Smooth muscle cell (in vitro differentiated cells): ENCODE measurements at regions not wholly inside any gene's neighbourhood (a gene's known extent, or its start where the extent isn't known, plus 50 kb on each side); places are given as distances from the start of the nearest gene placed in this dataset.

ENCODE experiments used
- DNase-seq: peaks from one replicate; lab custom pipeline; 2025; ENCODE audit not compliant: unreplicated experiment; lab: John Stamatoyannopoulos, UW
- H2AFZ ChIP-seq: fragments of 200-600 bp; sonication (generic); 2 replicates; pipeline ENCODE4 v1.6.0; 2016; ENCODE audit warnings: antibody characterized with exemption, low read depth, mild to moderate bottlenecking
- H3F3A ChIP-seq: fragments of 200-600 bp; sonication (generic); 2 replicates; pipeline ENCODE4 v1.6.0; 2017; ENCODE audit warnings: antibody characterized with exemption, low read depth
- H3K27ac ChIP-seq: fragments of 200-600 bp; sonication (generic); 2 replicates; pipeline ENCODE4 v1.5.1; 2016; ENCODE audit warnings: low read depth, mild to moderate bottlenecking
- H3K27me3 ChIP-seq: fragments of 200-600 bp; sonication (generic); 2 replicates; pipeline ENCODE4 v1.6.1; 2016; ENCODE audit warnings: low read depth, mild to moderate bottlenecking
- H3K36me3 ChIP-seq: fragments of 200-600 bp; sonication (generic); 2 replicates; pipeline ENCODE4 v1.5.1; 2016; ENCODE audit warnings: low read depth
- H3K4me1 ChIP-seq: fragments of 200-600 bp; sonication (generic); 2 replicates; pipeline ENCODE4 v1.5.1; 2016; ENCODE audit warnings: low read depth
- H3K4me2 ChIP-seq: fragments of 200-600 bp; sonication (generic); 2 replicates; pipeline ENCODE4 v1.6.0; 2016; ENCODE audit warnings: mild to moderate bottlenecking
- H3K4me3 ChIP-seq: fragments of 200-600 bp; sonication (generic); 2 replicates; pipeline ENCODE4 v1.5.1; 2016; ENCODE audit warnings: mild to moderate bottlenecking
- H3K79me2 ChIP-seq: fragments of 200-600 bp; sonication (generic); 2 replicates; pipeline ENCODE4 v1.6.0; 2016; ENCODE audit warnings: low read depth, mild to moderate bottlenecking
- H3K9ac ChIP-seq: fragments of 200-600 bp; sonication (generic); 2 replicates; pipeline ENCODE4 v1.6.0; 2016; ENCODE audit warnings: low read depth
- H3K9me3 ChIP-seq: fragments of 200-600 bp; sonication (generic); replicated peaks from 2 replicates; pipeline ENCODE4 v1.5.1; 2016; ENCODE audit warnings: low read depth
- H4K20me1 ChIP-seq: fragments of 200-600 bp; sonication (generic); 2 replicates; pipeline ENCODE4 v1.6.0; 2016; ENCODE audit warnings: low read depth
- CTCF ChIP-seq: fragments of 200-600 bp; sonication (generic); IDR thresholded peaks from 2 replicates; pipeline ENCODE4 v1.5.1; 2017; ENCODE audit warnings: borderline replicate concordance, mild to moderate bottlenecking, antibody characterized with exemption; ENCODE audit not compliant: insufficient read depth, poor library complexity, severe bottlenecking
- WGBS: methylation state at CpG from one replicate; pipeline ENCODE4 v1.1.7; 2016; ENCODE audit warnings: low lambda C conversion rate; 5-methylcytosine and 5-hydroxymethylcytosine counted together

- no peaks in the 10 kb centered on the region for H3K27me3 ChIP-seq
- H3K36me3 ChIP-seq: no peaks in the 10 kb centered on the region
- H3K27ac ChIP-seq: no peak overlapping the region
- no peak overlapping the region for H3K4me3 ChIP-seq
- no peak overlapping the region for H2AFZ ChIP-seq
- H3K4me1 ChIP-seq: peaks cover 30% of the 10 kb centered on the region
- no peak overlapping the region for H3K4me2 ChIP-seq
- H3K9me3 ChIP-seq: no peaks in the 10 kb centered on the region
- no peaks in the 10 kb centered on the region for H3F3A ChIP-seq
- TF ChIP-seq CTCF: no peak
- H3K79me2 ChIP-seq: no peaks in the 10 kb centered on the region
- 89% methylated on average over 2 of the region's 2 CpGs for WGBS
- H4K20me1 ChIP-seq: no peaks in the 10 kb centered on the region
- no peak for DNase-seq
- H3K9ac ChIP-seq: no peak overlapping the region
Measured at GRCh38 chr10:78555128-78555527, 513.6 kb upstream of the ZMIZ1 start.

GRCh38 chr10:78556705-78557432 is 511.9 kb upstream of the ZMIZ1 start:
- H3K9ac ChIP-seq: no peak overlapping the region
- no peak for DNase-seq
- no peak overlapping the region for H3K27ac ChIP-seq
- H3K4me2 ChIP-seq: no peak overlapping the region
- H4K20me1 ChIP-seq: no peaks in the 10 kb centered on the region
- no peaks in the 10 kb centered on the region for H3K9me3 ChIP-seq
- no peaks in the 10 kb centered on the region for H3F3A ChIP-seq
- H2AFZ ChIP-seq: no peak overlapping the region
- peaks cover 17% of the 10 kb centered on the region for H3K4me1 ChIP-seq
- no peaks in the 10 kb centered on the region for H3K27me3 ChIP-seq
- no peaks in the 10 kb centered on the region for H3K36me3 ChIP-seq
- no peak overlapping the region for H3K4me3 ChIP-seq
- WGBS: 100% methylated on average over 2 of the region's 2 CpGs
- no peaks in the 10 kb centered on the region for H3K79me2 ChIP-seq
- TF ChIP-seq CTCF: no peak

GRCh38 chr10:78557433-78557925 is 511.3 kb upstream of the ZMIZ1 start:
- no peaks in the 10 kb centered on the region for H3F3A ChIP-seq
- no peaks in the 10 kb centered on the region for H3K79me2 ChIP-seq
- no peak overlapping the region for H3K9ac ChIP-seq
- no peak for TF ChIP-seq CTCF
- H3K4me2 ChIP-seq: no peak overlapping the region
- no peaks in the 10 kb centered on the region for H3K9me3 ChIP-seq
- WGBS: 93% methylated on average over 2 of the region's 2 CpGs
- H3K4me1 ChIP-seq: peaks cover 11% of the 10 kb centered on the region
- H3K36me3 ChIP-seq: no peaks in the 10 kb centered on the region
- DNase-seq: no peak
- no peak overlapping the region for H3K4me3 ChIP-seq
- no peak overlapping the region for H2AFZ ChIP-seq
- no peak overlapping the region for H3K27ac ChIP-seq
- no peaks in the 10 kb centered on the region for H3K27me3 ChIP-seq
- H4K20me1 ChIP-seq: no peaks in the 10 kb centered on the region
